Esophagus squamous epithelium (tissue), 4 donors: ENCODE measurements at regions not wholly inside any gene's neighbourhood (a gene's known extent, or its start where the extent isn't known, plus 50 kb on each side); places are given as distances from the start of the nearest gene placed in this dataset.

Experiments
- CTCF ChIP-seq, 6 experiments: fragments of 450-650 bp in 4 of 6; fragments of 200-600 bp in 2 of 6; sonication (generic) in 2 of 6; IDR thresholded peaks; one replicate each; pipeline ENCODE4 v1.5.1; 2016 to 2019; ENCODE audit warnings: antibody characterized with exemption in 6 of 6, mild to moderate bottlenecking in 4 of 6, moderate library complexity in 4 of 6
- POLR2A ChIP-seq, 4 donors: fragments of 450-650 bp; IDR thresholded peaks; one replicate each; pipeline ENCODE4 v1.6.1; 2017; ENCODE audit warnings: antibody characterized with exemption in 4 of 4, mild to moderate bottlenecking in 4 of 4, moderate library complexity in 3 of 4

GRCh38 chr4:96120206-96120605 is 280.3 kb downstream of the PDHA2 start:
- TF ChIP-seq POLR2A (IDR thresholded peaks at IDR 0.05) = no peak
- no peak for TF ChIP-seq CTCF (IDR thresholded peaks at IDR 0.05)
